Suprapubic skin (tissue), 3 donors: ENCODE measurements at regions not wholly inside any gene's neighbourhood (a gene's known extent, or its start where the extent isn't known, plus 50 kb on each side); places are given as distances from the start of the nearest gene placed in this dataset.

ENCODE experiments used
- CTCF ChIP-seq, 2 donors: fragments of 200-600 bp in 1 of 2; fragments of 450-650 bp in 1 of 2; sonication (generic) in 1 of 2; IDR thresholded peaks; one replicate each; pipeline ENCODE4 v1.5.1; 2016 to 2019; ENCODE audit warnings: antibody characterized with exemption in 2 of 2, mild to moderate bottlenecking in 1 of 2, moderate library complexity in 1 of 2
- POLR2AphosphoS5 ChIP-seq, 3 donors: sonication (generic); formaldehyde crosslinking; IDR thresholded peaks; one replicate each; pipeline ENCODE4 v1.6.1; 2017; ENCODE audit warnings: antibody characterized with exemption in 3 of 3

- no peak for TF ChIP-seq CTCF (IDR thresholded peaks at IDR 0.05)
- TF ChIP-seq POLR2AphosphoS5 (IDR thresholded peaks at IDR 0.05) = no peak
Measured at GRCh38 chr2:33788044-33788443, 188.9 kb upstream of the FAM98A start.
